ENCODE measurements at regions not wholly inside any gene's neighbourhood (a gene's known extent, or its start where the extent isn't known, plus 50 kb on each side); places are given as distances from the start of the nearest gene placed in this dataset.

GRCh38 chr2:878245-878930, 72.3 kb upstream of the SNTG2 start:
- intact Hi-C loops (cut with DNase I): no loop called here
- no peak for DNase-seq (ENCODE audit: low spot score)
- no peak for TF ChIP-seq CTCF (IDR thresholded peaks at IDR 0.05)
- TF ChIP-seq POLR2AphosphoS5 (IDR thresholded peaks at IDR 0.05): no peak
- TF ChIP-seq POLR2A (IDR thresholded peaks at IDR 0.05): no peak
- H3K27ac ChIP-seq: no peak overlapping the region
- no peak overlapping the region for H3K4me3 ChIP-seq
- no peaks in the 10 kb centered on the region for H3K9me3 ChIP-seq
- H3K27me3 ChIP-seq (replicated peaks; ENCODE audit: insufficient read depth): peaks cover 4% of the 10 kb centered on the region
- no peaks in the 10 kb centered on the region for H3K4me1 ChIP-seq (replicated peaks)
- H3K36me3 ChIP-seq: no peaks in the 10 kb centered on the region
- WGBS: 95% methylated on average over 11 of the region's 11 CpGs

- whole genome bisulfite sequencing: 93% methylated on average over 14 of the region's 14 CpGs
- Histone ChIP-seq H3K9me3 (no peaks in the 10 kb centered on the region), H3K4me3 (no peak overlapping the region), H3K27ac (no peak overlapping the region), H3K36me3 (no peaks in the 10 kb centered on the region), H3K27me3 (replicated peaks; ENCODE audit: insufficient read depth) (peaks cover 4% of the 10 kb centered on the region), H3K4me1 (replicated peaks) (no peaks in the 10 kb centered on the region)
- no peak for TF ChIP-seq CTCF (IDR thresholded peaks at IDR 0.05)
- no peak for TF ChIP-seq POLR2A (IDR thresholded peaks at IDR 0.05)
- no peak for TF ChIP-seq POLR2AphosphoS5 (IDR thresholded peaks at IDR 0.05)
- intact Hi-C loops (cut with DNase I): no loop called here
- no peak for DNase-seq (ENCODE audit: low spot score)
Measured at GRCh38 chr2:877747-878146, 72.9 kb upstream of the SNTG2 start.

- Histone ChIP-seq H3K27me3 (replicated peaks; ENCODE audit: insufficient read depth) (peaks cover 4% of the 10 kb centered on the region), H3K36me3 (no peaks in the 10 kb centered on the region), H3K4me1 (replicated peaks) (no peaks in the 10 kb centered on the region), H3K9me3 (no peaks in the 10 kb centered on the region), H3K27ac (no peak overlapping the region), H3K4me3 (no peak overlapping the region)
- 95% methylated on average over 23 of the region's 23 CpGs for WGBS
- DNase-seq (ENCODE audit: low spot score): no peak
- no peak for TF ChIP-seq CTCF (IDR thresholded peaks at IDR 0.05)
- no peak for TF ChIP-seq POLR2A (IDR thresholded peaks at IDR 0.05)
- TF ChIP-seq POLR2AphosphoS5 (IDR thresholded peaks at IDR 0.05): no peak
- intact Hi-C loops (cut with DNase I): no loop called here
Measured at GRCh38 chr2:875687-876615, 74.7 kb upstream of the SNTG2 start.

GRCh38 chr2:873651-874580, 76.7 kb upstream of the SNTG2 start:
- no peak overlapping the region for H3K4me3 ChIP-seq

More at GRCh38 chr2:873651-874580, 76.7 kb upstream of the SNTG2 start:
- H3K9me3 ChIP-seq: no peaks in the 10 kb centered on the region
- no peak overlapping the region for H3K27ac ChIP-seq
- no peak for DNase-seq (ENCODE audit: low spot score)
- TF ChIP-seq POLR2AphosphoS5 (IDR thresholded peaks at IDR 0.05) (no peak), POLR2A (IDR thresholded peaks at IDR 0.05) (no peak), CTCF (IDR thresholded peaks at IDR 0.05) (no peak)
- no peaks in the 10 kb centered on the region for H3K36me3 ChIP-seq
- H3K27me3 ChIP-seq (replicated peaks; ENCODE audit: insufficient read depth): no peaks in the 10 kb centered on the region
- 78% methylated on average over 27 of the region's 27 CpGs for WGBS
- no peaks in the 10 kb centered on the region for H3K4me1 ChIP-seq (replicated peaks)
- intact Hi-C loops (cut with DNase I): no loop called here

Data from prostate gland (tissue), 2 donors.